GM19455 (cell line): ENCODE measurements at regions not wholly inside any gene's neighbourhood (a gene's known extent, or its start where the extent isn't known, plus 50 kb on each side); places are given as distances from the start of the nearest gene placed in this dataset.
"Not testable (repeated sequence)": the region's sequence is repeated elsewhere in the genome, so short reads cannot be mapped to it uniquely, and the experiment has no call there.

Experiments used
- ATAC-seq: cut with Tn5 transposase; IDR thresholded peaks from one replicate; pipeline ENCODE4 v1.9.1; 2021; ENCODE audit not compliant: unreplicated experiment

GRCh38 chr12:131586761-131587160 is 124.1 kb upstream of the SFSWAP start:
- no peak for ATAC-seq

- no peak for ATAC-seq
These were observed 123.3 kb upstream of the SFSWAP start for GRCh38 chr12:131587565-131587964.

GRCh38 chr12:131589221-131589897 is 121.5 kb upstream of the SFSWAP start:
- no peak for ATAC-seq

GRCh38 chr12:131589966-131590365 is 120.9 kb upstream of the SFSWAP start:
- no peak for ATAC-seq

- no peak for ATAC-seq
These were observed 119.8 kb upstream of the SFSWAP start for GRCh38 chr12:131591136-131591535.

- ATAC-seq: no peak
These were observed 118.9 kb upstream of the SFSWAP start for GRCh38 chr12:131591714-131592709.

GRCh38 chr12:131592972-131593371 is 117.9 kb upstream of the SFSWAP start:
- peak; percentile 96 for ATAC-seq

GRCh38 chr12:131593406-131593805 is 117.5 kb upstream of the SFSWAP start:
- no peak for ATAC-seq

GRCh38 chr12:131596115-131596514 is 114.8 kb upstream of the SFSWAP start:
- no peak for ATAC-seq

GRCh38 chr12:131597333-131597732 is 113.6 kb upstream of the SFSWAP start:
- no peak for ATAC-seq

GRCh38 chr12:131598717-131599116 is 112.2 kb upstream of the SFSWAP start:
- ATAC-seq: no peak

GRCh38 chr12:131599190-131600159 is 111.4 kb upstream of the SFSWAP start:
- no peak for ATAC-seq

- ATAC-seq: no peak
These were observed 110.7 kb upstream of the SFSWAP start for GRCh38 chr12:131600160-131600532.

GRCh38 chr12:131601499-131601898 is 109.4 kb upstream of the SFSWAP start:
- ATAC-seq: not testable (repeated sequence)

GRCh38 chr12:131603106-131603938 is 107.6 kb upstream of the SFSWAP start:
- ATAC-seq: no peak

- ATAC-seq: no peak
These were observed 106.7 kb upstream of the SFSWAP start for GRCh38 chr12:131603939-131604795.

- no peak for ATAC-seq
These were observed 106.0 kb upstream of the SFSWAP start for GRCh38 chr12:131604859-131605258.

GRCh38 chr12:131605304-131605829 is 105.5 kb upstream of the SFSWAP start:
- ATAC-seq: no peak
